RWPE2 (cell line): ENCODE measurements at regions not wholly inside any gene's neighbourhood (a gene's known extent, or its start where the extent isn't known, plus 50 kb on each side); places are given as distances from the start of the nearest gene placed in this dataset.

Experiments used
- ATAC-seq: fragments of 200-7000 bp; cut with Tn5 transposase; 3 replicates; pipeline ENCODE4 v1.9.1; 2021; ENCODE audit warnings: low read depth
- DNase-seq: peaks from one replicate; pipeline ENCODE4 v3.0.0-alpha.2; 2020; ENCODE audit warnings: low spot score
- H3K27ac ChIP-seq: fragments of 450-650 bp; 2 replicates; pipeline ENCODE4 v1.5.1; 2017; ENCODE audit warnings: mild to moderate bottlenecking; ENCODE audit not compliant: poor library complexity, severe bottlenecking
- H3K27me3 ChIP-seq: fragments of 250-450 bp; sonication (Bioruptor Pico); 2 replicates; pipeline ENCODE4 v1.5.1; 2021; ENCODE audit warnings: mild to moderate bottlenecking, moderate library complexity; ENCODE audit not compliant: insufficient read depth, poor library complexity, severe bottlenecking
- H3K36me3 ChIP-seq: fragments of 250-450 bp; sonication (Bioruptor Pico); 2 replicates; pipeline ENCODE4 v1.5.1; 2020; ENCODE audit warnings: low read depth, mild to moderate bottlenecking, moderate library complexity
- H3K4me1 ChIP-seq: fragments of 250-450 bp; sonication (Bioruptor Pico); 2 replicates; pipeline ENCODE4 v1.5.1; 2021; ENCODE audit warnings: mild to moderate bottlenecking, moderate library complexity; ENCODE audit not compliant: insufficient read depth, poor library complexity, severe bottlenecking
- H3K4me3 ChIP-seq: fragments of 250-450 bp; sonication (Bioruptor Pico); 2 replicates; pipeline ENCODE4 v1.5.1; 2021; ENCODE audit warnings: mild to moderate bottlenecking, moderate library complexity; ENCODE audit not compliant: severe bottlenecking
- H3K9me3 ChIP-seq: fragments of 250-450 bp; sonication (Bioruptor Pico); 2 replicates; pipeline ENCODE4 v1.5.1; 2021; ENCODE audit warnings: mild to moderate bottlenecking, moderate library complexity; ENCODE audit not compliant: severe bottlenecking
- TF ChIP-seq, protein P1 (sequence below): fragments of 450-650 bp; IDR thresholded peaks from one replicate; pipeline ENCODE4 v1.5.1; 2017; ENCODE audit warnings: mild to moderate bottlenecking, moderate library complexity; ENCODE audit not compliant: poor library complexity, severe bottlenecking

DNA sequence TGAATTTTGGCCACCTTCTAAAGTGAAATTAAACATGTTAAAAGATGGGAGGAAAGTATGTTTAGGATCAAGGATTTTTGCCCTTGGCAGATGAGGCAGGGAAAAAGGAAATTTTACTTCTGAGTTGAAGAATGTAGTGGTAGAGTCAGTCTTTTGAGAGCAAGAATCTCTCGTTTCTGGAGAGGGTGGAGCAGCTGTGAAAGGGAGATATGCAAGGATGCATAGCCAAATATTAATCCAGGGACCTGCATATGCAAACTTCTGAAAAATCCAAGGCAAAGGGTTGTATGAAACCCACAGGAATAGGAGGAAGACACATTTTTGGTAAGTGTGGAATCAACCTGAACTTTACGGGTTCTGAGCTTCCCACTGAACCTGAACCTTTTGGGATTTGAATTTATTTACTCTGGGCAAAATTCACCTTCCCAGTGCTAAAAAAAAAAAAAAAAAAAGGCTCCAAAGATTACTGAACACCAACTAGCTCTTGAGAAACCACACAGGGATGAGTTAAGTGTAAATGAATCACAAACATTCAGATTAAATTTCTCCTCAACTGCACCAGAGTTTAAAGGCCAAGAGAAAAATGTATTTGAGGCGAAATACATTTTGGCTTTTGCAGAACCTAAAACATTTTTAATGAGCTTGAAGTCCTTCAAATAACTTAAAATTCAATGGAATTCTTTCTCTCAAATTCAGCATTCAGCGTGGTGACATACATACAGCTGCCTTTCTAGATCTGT is 187.1 kb upstream of the CDKN3 start:
- DNase-seq (no peak), ATAC-seq (peak; percentile 52; the same call in 1 of the 3 replicates)
- Histone ChIP-seq H3K36me3 (no peaks in the 10 kb centered on the region), H3K9me3 (peaks cover 5% of the 10 kb centered on the region), H3K4me1 (peaks cover 52% of the 10 kb centered on the region), H3K4me3 (no peak overlapping the region), H3K27ac (peak overlapping the region; percentile 81), H3K27me3 (no peaks in the 10 kb centered on the region)
- TF ChIP-seq, protein P1, sequence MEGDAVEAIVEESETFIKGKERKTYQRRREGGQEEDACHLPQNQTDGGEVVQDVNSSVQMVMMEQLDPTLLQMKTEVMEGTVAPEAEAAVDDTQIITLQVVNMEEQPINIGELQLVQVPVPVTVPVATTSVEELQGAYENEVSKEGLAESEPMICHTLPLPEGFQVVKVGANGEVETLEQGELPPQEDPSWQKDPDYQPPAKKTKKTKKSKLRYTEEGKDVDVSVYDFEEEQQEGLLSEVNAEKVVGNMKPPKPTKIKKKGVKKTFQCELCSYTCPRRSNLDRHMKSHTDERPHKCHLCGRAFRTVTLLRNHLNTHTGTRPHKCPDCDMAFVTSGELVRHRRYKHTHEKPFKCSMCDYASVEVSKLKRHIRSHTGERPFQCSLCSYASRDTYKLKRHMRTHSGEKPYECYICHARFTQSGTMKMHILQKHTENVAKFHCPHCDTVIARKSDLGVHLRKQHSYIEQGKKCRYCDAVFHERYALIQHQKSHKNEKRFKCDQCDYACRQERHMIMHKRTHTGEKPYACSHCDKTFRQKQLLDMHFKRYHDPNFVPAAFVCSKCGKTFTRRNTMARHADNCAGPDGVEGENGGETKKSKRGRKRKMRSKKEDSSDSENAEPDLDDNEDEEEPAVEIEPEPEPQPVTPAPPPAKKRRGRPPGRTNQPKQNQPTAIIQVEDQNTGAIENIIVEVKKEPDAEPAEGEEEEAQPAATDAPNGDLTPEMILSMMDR = no peak

DNA sequence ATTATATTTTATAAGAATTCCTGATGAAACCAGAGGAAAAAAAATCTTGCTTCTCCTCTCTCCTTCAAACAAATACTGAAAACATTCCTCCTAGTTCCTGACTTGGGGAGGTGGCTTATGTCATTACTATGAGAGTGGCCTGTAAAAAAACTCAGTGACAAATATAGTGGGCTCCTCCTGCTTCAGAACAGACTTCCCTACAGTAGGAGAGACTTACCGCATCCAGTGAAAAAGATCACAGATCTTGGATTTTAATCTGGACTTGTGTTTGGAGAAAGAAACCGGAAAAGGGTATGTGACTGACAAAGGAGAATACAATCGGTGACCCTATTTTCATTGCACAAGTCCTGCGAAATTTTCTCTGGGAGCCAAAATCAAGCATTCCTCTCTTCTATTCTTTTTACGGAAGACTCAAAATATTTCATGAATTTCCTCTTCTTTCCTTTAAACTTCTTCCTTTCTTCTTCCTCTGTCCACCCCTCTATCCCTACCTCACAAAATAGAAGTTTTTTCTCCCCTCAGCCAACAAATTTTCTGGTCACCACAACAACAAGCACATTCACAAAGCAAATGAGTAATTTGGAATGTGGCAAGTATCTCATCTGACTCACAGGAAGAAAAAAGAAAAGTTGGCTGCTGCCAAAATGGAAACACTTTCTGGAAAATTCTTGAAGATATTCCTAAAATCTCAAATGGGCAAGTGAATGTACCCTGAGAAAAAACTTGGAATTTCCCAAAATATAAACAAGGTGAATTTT is 185.1 kb upstream of the CDKN3 start:
- Histone ChIP-seq H3K9me3 (peaks cover 5% of the 10 kb centered on the region), H3K27ac (peak overlapping the region; percentile 81), H3K4me1 (peaks cover 45% of the 10 kb centered on the region), H3K36me3 (no peaks in the 10 kb centered on the region), H3K27me3 (no peaks in the 10 kb centered on the region), H3K4me3 (no peak overlapping the region)
- ATAC-seq (peak; percentile 87), DNase-seq (no peak)
- TF ChIP-seq, protein P1 = no peak

DNA sequence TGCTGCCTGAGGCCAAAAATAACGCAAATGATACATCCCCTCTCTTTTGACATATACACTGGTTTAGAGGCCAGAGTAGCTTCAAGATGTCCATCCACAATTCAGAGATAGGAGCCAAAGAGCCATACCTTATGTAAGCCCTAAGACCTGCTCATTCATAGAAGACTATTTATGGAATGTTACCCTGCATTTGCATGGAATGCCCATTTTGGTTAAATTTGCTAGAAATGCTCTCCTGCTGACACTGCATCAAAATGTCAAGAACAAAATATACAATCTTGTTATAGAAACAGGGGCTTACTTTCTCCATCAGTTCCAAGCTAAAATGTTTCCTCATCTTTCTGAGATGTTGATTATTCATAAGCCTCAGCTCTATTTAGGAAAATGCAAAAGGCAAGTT is 183.3 kb upstream of the CDKN3 start:
- Histone ChIP-seq H3K27me3 (no peaks in the 10 kb centered on the region), H3K4me3 (no peak overlapping the region), H3K36me3 (no peaks in the 10 kb centered on the region), H3K9me3 (peaks cover 5% of the 10 kb centered on the region), H3K4me1 (peaks cover 37% of the 10 kb centered on the region), H3K27ac (no peak overlapping the region)
- TF ChIP-seq, protein P1 = no peak
- DNase-seq = no peak
- ATAC-seq = no peak

DNA sequence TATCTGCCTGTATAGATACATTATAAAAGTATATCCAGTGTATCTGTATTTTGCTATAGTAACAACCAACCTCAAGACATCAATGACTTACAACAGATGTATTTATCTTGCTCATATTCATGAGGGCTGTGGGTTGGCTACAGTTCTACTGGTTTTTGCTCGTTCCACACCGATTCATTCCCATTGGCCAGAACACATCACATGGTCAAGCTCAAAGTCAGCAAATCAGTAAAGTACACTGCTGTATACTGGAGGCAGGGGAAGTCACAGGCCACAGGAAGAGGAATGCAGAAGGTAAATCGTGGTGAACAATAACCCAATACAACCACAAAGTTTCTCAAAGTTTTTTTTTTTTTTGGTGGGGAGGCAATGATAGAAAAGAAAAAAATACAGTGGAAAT is 180.0 kb upstream of the CDKN3 start:
- H3K27ac ChIP-seq = no peak overlapping the region
- H3K4me3 ChIP-seq = no peak overlapping the region
- DNase-seq = no peak
- H3K9me3 ChIP-seq = peaks cover 5% of the 10 kb centered on the region
- TF ChIP-seq, protein P1 = no peak
- H3K4me1 ChIP-seq = peaks cover 9% of the 10 kb centered on the region
- ATAC-seq = no peak
- H3K27me3 ChIP-seq = no peaks in the 10 kb centered on the region
- H3K36me3 ChIP-seq = no peaks in the 10 kb centered on the region
